ENCODE measurements at regions not wholly inside any gene's neighbourhood (a gene's known extent, or its start where the extent isn't known, plus 50 kb on each side); places are given as distances from the start of the nearest gene placed in this dataset.

DNA sequence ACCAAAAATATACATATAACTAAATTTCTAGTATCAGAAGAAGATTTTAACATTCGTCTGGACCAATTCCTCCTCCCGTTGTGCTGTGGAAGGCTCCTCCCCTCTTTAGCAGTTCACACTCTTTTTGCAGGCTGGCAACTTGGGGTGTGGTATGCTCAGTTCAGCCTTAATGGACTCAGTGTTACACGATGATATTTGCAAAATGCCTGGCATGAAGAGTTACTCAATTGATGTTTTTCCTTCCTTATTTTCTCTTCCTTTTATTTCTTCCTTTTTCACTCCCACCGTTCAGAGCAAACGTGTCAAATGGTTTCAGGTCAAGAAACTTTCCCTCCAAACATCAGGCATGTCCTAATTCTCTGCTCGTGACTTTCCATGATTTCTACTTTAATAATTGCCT lies 248.3 kb downstream of the PHF14 start:
- Histone ChIP-seq H4K20me1 (replicated peaks; ENCODE audit: control insufficient read depth, insufficient read depth, low read length) (no peaks in the 10 kb centered on the region), H3K9me1 (ENCODE audit: control insufficient read depth, insufficient read depth, low read length) (no peaks in the 10 kb centered on the region), H2AFZ (ENCODE audit: low read depth, low read length) (no peak overlapping the region), H3K27me3 (ENCODE audit: control insufficient read depth in 2 of 2, insufficient read depth in 2 of 2, low read length in 2 of 2) (no peaks in the 10 kb centered on the region), H3K79me2 (ENCODE audit: control insufficient read depth, insufficient read depth, low read length) (no peaks in the 10 kb centered on the region), H3K4me1 (replicated peaks in 1 of 2; ENCODE audit: control insufficient read depth in 2 of 2, insufficient read depth in 2 of 2, low read length in 2 of 2) (no peaks in the 10 kb centered on the region), H3K9me3 (replicated peaks; ENCODE audit: control insufficient read depth, insufficient read depth, low read depth, low read length) (peaks cover 5% of the 10 kb centered on the region), H3K36me3 (ENCODE audit: control insufficient read depth, insufficient read depth, low read length) (no peaks in the 10 kb centered on the region), H3K9ac (ENCODE audit: insufficient read depth in 1 of 2, low read depth in 2 of 2, low read length in 2 of 2) (no peak overlapping the region), H3K4me3 (no peak overlapping the region), H3K4me2 (ENCODE audit: insufficient read depth, low read length) (no peak overlapping the region), H3K27ac (ENCODE audit: extremely low read depth, low read depth, low read length) (no peak overlapping the region)
- ChIA-PET POLR2A (no interaction called here), CTCF (ENCODE audit: low intra/inter-chr PET ratio) (no interaction called here)
- no TSS peak for BruUV-seq (replicated peaks)
- intact Hi-C loops (cut with micrococcal nuclease) (no loop called here), in situ Hi-C loops (cut with MboI) (no loop called here)
- 0% methylated on average over 6 of the region's 6 CpGs for WGBS (ENCODE audit: insufficient coverage, low coverage, missing lambda C conversion rate)
- FAIRE-seq (no peak), DNase-seq (ENCODE audit: extremely low read depth in 1 of 4, low spot score in 3 of 4) (no peak), ATAC-seq (no peak)
- no peak for TF ChIP-seq POLR2AphosphoS5 (IDR thresholded peaks at IDR 0.05; ENCODE audit: control insufficient read depth, insufficient read depth, low read depth, low read length)
- no peak for TF ChIP-seq BCOR (IDR thresholded peaks at IDR 0.05)
- TF ChIP-seq, protein P1, sequence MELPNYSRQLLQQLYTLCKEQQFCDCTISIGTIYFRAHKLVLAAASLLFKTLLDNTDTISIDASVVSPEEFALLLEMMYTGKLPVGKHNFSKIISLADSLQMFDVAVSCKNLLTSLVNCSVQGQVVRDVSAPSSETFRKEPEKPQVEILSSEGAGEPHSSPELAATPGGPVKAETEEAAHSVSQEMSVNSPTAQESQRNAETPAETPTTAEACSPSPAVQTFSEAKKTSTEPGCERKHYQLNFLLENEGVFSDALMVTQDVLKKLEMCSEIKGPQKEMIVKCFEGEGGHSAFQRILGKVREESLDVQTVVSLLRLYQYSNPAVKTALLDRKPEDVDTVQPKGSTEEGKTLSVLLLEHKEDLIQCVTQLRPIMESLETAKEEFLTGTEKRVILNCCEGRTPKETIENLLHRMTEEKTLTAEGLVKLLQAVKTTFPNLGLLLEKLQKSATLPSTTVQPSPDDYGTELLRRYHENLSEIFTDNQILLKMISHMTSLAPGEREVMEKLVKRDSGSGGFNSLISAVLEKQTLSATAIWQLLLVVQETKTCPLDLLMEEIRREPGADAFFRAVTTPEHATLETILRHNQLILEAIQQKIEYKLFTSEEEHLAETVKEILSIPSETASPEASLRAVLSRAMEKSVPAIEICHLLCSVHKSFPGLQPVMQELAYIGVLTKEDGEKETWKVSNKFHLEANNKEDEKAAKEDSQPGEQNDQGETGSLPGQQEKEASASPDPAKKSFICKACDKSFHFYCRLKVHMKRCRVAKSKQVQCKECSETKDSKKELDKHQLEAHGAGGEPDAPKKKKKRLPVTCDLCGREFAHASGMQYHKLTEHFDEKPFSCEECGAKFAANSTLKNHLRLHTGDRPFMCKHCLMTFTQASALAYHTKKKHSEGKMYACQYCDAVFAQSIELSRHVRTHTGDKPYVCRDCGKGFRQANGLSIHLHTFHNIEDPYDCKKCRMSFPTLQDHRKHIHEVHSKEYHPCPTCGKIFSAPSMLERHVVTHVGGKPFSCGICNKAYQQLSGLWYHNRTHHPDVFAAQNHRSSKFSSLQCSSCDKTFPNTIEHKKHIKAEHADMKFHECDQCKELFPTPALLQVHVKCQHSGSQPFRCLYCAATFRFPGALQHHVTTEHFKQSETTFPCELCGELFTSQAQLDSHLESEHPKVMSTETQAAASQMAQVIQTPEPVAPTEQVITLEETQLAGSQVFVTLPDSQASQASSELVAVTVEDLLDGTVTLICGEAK (IDR thresholded peaks at IDR 0.05) = no peak
- TF ChIP-seq, protein P1 (CRISPR knock-in tag; IDR thresholded peaks at IDR 0.05) = no peak
- TF ChIP-seq, protein P2, sequence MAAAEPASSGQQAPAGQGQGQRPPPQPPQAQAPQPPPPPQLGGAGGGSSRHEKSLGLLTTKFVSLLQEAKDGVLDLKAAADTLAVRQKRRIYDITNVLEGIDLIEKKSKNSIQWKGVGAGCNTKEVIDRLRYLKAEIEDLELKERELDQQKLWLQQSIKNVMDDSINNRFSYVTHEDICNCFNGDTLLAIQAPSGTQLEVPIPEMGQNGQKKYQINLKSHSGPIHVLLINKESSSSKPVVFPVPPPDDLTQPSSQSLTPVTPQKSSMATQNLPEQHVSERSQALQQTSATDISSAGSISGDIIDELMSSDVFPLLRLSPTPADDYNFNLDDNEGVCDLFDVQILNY (CRISPR knock-in tag; IDR thresholded peaks at IDR 0.05) = no peak
- TF ChIP-seq MXI1 (IDR thresholded peaks at IDR 0.05; ENCODE audit: low read depth, low read length) = no peak
- no peak for TF ChIP-seq BDP1 (IDR thresholded peaks at IDR 0.05; ENCODE audit: insufficient read depth, insufficient read length)
- TF ChIP-seq, protein P3, sequence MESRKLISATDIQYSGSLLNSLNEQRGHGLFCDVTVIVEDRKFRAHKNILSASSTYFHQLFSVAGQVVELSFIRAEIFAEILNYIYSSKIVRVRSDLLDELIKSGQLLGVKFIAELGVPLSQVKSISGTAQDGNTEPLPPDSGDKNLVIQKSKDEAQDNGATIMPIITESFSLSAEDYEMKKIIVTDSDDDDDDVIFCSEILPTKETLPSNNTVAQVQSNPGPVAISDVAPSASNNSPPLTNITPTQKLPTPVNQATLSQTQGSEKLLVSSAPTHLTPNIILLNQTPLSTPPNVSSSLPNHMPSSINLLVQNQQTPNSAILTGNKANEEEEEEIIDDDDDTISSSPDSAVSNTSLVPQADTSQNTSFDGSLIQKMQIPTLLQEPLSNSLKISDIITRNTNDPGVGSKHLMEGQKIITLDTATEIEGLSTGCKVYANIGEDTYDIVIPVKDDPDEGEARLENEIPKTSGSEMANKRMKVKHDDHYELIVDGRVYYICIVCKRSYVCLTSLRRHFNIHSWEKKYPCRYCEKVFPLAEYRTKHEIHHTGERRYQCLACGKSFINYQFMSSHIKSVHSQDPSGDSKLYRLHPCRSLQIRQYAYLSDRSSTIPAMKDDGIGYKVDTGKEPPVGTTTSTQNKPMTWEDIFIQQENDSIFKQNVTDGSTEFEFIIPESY (CRISPR knock-in tag; IDR thresholded peaks at IDR 0.05) = no peak
- TF ChIP-seq ZNF143 (CRISPR knock-in tag; IDR thresholded peaks at IDR 0.05) = no peak
- no peak for TF ChIP-seq SOX6 (IDR thresholded peaks at IDR 0.05)
- no peak for TF ChIP-seq NR1H2 (CRISPR knock-in tag; IDR thresholded peaks at IDR 0.05)
- TF ChIP-seq EP300 (IDR thresholded peaks at IDR 0.05; ENCODE audit: low read length) = no peak
- no peak for TF ChIP-seq ILK (tag; IDR thresholded peaks at IDR 0.05; ENCODE audit: borderline replicate concordance, low read depth)
